ENCODE measurements at regions not wholly inside any gene's neighbourhood (a gene's known extent, or its start where the extent isn't known, plus 50 kb on each side); places are given as distances from the start of the nearest gene placed in this dataset.

DNA sequence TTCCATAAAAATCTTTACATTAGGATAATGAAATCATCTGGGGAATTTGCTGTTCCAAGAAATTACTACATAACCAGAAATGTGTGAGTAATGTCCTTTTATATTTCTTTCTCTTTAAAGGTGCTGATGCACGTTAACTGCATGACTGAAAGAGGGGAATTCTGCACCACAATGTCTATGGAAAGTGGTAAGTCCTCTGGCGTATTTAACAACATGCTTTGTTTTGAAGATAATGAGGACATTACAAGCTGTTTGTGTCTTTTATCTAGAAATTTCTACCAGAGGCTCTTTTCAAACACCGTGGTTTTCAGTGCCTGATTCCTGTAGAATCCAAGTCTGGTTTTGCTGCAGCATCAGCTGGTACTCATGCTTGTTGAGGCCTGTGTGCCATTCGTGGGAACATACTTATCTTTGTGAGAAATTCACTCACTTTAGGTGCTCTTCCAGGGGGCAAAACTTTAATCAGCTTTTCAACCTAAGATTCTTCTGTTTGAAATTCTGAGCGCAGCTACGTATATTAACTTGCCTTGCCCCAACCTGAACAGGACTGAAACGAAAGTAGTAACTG, 257.2 kb downstream of the PDHA2 start:
- intact Hi-C loops (cut with DNase I), result no loop called here
- DNase-seq (no peak), FAIRE-seq (no peak)
- H3K9me3 ChIP-seq (ENCODE audit: control insufficient read depth in 2 of 3, insufficient read depth in 1 of 3, low read length in 3 of 3), result no peaks in the 10 kb centered on the region
- H3K9ac ChIP-seq (ENCODE audit: low read length in 3 of 3), result no peak overlapping the region
- no peak overlapping the region for H3K4me3 ChIP-seq (ENCODE audit: low read length in 3 of 3)
- no peaks in the 10 kb centered on the region for H3K4me1 ChIP-seq (ENCODE audit: control insufficient read depth in 2 of 3, insufficient read depth in 2 of 3, low read depth in 1 of 3, low read length in 3 of 3)
- H3K36me3 ChIP-seq (ENCODE audit: control insufficient read depth in 2 of 3, insufficient read depth in 3 of 3, low read length in 3 of 3), result no peaks in the 10 kb centered on the region
- no peak overlapping the region for H3K27ac ChIP-seq (ENCODE audit: low read depth in 2 of 2, low read length in 2 of 2)
- TF ChIP-seq, protein P1, sequence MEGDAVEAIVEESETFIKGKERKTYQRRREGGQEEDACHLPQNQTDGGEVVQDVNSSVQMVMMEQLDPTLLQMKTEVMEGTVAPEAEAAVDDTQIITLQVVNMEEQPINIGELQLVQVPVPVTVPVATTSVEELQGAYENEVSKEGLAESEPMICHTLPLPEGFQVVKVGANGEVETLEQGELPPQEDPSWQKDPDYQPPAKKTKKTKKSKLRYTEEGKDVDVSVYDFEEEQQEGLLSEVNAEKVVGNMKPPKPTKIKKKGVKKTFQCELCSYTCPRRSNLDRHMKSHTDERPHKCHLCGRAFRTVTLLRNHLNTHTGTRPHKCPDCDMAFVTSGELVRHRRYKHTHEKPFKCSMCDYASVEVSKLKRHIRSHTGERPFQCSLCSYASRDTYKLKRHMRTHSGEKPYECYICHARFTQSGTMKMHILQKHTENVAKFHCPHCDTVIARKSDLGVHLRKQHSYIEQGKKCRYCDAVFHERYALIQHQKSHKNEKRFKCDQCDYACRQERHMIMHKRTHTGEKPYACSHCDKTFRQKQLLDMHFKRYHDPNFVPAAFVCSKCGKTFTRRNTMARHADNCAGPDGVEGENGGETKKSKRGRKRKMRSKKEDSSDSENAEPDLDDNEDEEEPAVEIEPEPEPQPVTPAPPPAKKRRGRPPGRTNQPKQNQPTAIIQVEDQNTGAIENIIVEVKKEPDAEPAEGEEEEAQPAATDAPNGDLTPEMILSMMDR (IDR thresholded peaks at IDR 0.05; ENCODE audit: borderline replicate concordance, extremely low read depth, insufficient read depth), result no peak
- H3K27me3 ChIP-seq (ENCODE audit: control insufficient read depth, insufficient read depth, low read length), result no peaks in the 10 kb centered on the region

DNA sequence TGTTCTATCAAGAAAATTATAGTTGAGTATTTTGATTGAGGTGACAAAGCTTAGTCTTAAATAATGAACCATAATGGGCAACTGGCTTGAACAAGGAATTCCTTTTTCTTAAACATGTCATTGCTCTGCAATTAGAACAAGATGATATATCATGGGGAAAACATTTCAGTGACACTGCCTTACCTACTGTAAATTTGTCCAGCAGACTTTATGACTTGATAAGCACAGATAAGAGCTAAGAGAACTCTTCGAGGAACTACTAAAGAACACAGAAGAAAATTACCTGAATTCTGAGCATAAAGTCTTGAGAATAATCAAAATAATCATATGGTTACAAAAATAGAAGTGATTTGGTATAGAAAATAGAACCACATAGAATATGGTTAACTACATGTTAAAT, 257.8 kb downstream of the PDHA2 start:
- Histone ChIP-seq H3K9me3 (ENCODE audit: control insufficient read depth in 2 of 3, insufficient read depth in 1 of 3, low read length in 3 of 3) (no peaks in the 10 kb centered on the region), H3K27ac (ENCODE audit: low read depth in 2 of 2, low read length in 2 of 2) (no peak overlapping the region), H3K4me1 (ENCODE audit: control insufficient read depth in 2 of 3, insufficient read depth in 2 of 3, low read depth in 1 of 3, low read length in 3 of 3) (no peaks in the 10 kb centered on the region), H3K27me3 (ENCODE audit: control insufficient read depth, insufficient read depth, low read length) (no peaks in the 10 kb centered on the region), H3K9ac (ENCODE audit: low read length in 3 of 3) (no peak overlapping the region), H3K4me3 (ENCODE audit: low read length in 3 of 3) (no peak overlapping the region), H3K36me3 (ENCODE audit: control insufficient read depth in 2 of 3, insufficient read depth in 3 of 3, low read length in 3 of 3) (no peaks in the 10 kb centered on the region)
- DNase-seq, result no peak
- FAIRE-seq, result no peak
- TF ChIP-seq, protein P1 (IDR thresholded peaks at IDR 0.05; ENCODE audit: borderline replicate concordance, extremely low read depth, insufficient read depth), result no peak
- intact Hi-C loops (cut with DNase I), result no loop called here

DNA sequence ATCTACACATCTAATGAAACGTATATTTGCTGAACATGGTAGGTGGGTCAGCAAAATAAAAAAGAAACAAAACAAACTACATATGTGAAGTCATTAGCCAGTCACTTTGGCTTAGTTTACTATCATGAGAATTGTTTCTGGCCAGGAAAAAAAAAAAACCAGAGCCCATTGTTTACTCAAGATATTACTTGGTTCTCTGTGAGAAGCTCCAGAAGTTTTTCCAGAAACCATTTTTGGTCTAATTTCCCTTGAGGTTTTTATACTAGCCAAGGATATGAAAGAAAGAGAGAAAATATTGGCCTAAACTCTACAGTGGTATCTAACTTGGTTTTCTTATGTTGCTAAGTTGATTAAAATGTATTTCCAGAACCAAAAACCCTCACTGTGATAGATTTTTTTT, 259.1 kb downstream of the PDHA2 start:
- no peak for DNase-seq
- no peaks in the 10 kb centered on the region for H3K36me3 ChIP-seq (ENCODE audit: control insufficient read depth in 2 of 3, insufficient read depth in 3 of 3, low read length in 3 of 3)
- H3K9me3 ChIP-seq (ENCODE audit: control insufficient read depth in 2 of 3, insufficient read depth in 1 of 3, low read length in 3 of 3), result no peaks in the 10 kb centered on the region
- TF ChIP-seq, protein P1 (IDR thresholded peaks at IDR 0.05; ENCODE audit: borderline replicate concordance, extremely low read depth, insufficient read depth), result no peak
- no peak overlapping the region for H3K4me3 ChIP-seq (ENCODE audit: low read length in 3 of 3)
- H3K4me1 ChIP-seq (ENCODE audit: control insufficient read depth in 2 of 3, insufficient read depth in 2 of 3, low read depth in 1 of 3, low read length in 3 of 3), result no peaks in the 10 kb centered on the region
- FAIRE-seq, result no peak
- no peaks in the 10 kb centered on the region for H3K27me3 ChIP-seq (ENCODE audit: control insufficient read depth, insufficient read depth, low read length)
- intact Hi-C loops (cut with DNase I), result no loop called here
- H3K27ac ChIP-seq (ENCODE audit: low read depth in 2 of 2, low read length in 2 of 2), result no peak overlapping the region
- no peak overlapping the region for H3K9ac ChIP-seq (ENCODE audit: low read length in 3 of 3)

DNA sequence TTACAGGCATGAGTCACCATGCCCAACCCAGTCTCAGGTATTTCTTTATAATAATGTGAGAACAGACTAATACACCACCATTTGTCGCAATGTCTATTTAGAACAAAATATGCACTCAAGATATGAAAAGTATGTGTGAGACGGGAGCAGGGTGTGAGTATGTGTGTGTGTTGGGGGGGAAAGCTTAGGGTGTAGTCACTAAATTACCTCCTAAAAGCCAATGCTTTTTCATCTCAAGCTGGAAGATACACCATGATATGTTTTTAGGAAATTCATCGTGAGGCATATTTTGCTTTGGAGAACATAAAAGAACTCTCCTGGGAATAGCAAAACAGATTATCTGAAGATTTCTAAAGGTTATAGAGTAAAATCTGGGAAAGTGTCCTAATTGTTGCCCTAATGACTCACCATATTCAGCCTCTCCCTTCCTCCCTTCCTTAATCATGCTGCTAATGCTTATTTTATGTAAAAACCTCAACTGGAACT, 262.7 kb downstream of the PDHA2 start:
- no peak overlapping the region for H3K9ac ChIP-seq (ENCODE audit: low read length in 3 of 3)
- TF ChIP-seq, protein P1 (IDR thresholded peaks at IDR 0.05; ENCODE audit: borderline replicate concordance, extremely low read depth, insufficient read depth), result no peak
- intact Hi-C loops (cut with DNase I), result no loop called here
- no peaks in the 10 kb centered on the region for H3K4me1 ChIP-seq (ENCODE audit: control insufficient read depth in 2 of 3, insufficient read depth in 2 of 3, low read depth in 1 of 3, low read length in 3 of 3)
- DNase-seq (no peak), FAIRE-seq (no peak)
- no peaks in the 10 kb centered on the region for H3K36me3 ChIP-seq (ENCODE audit: control insufficient read depth in 2 of 3, insufficient read depth in 3 of 3, low read length in 3 of 3)
- no peaks in the 10 kb centered on the region for H3K9me3 ChIP-seq (ENCODE audit: control insufficient read depth in 2 of 3, insufficient read depth in 1 of 3, low read length in 3 of 3)
- no peak overlapping the region for H3K27ac ChIP-seq (ENCODE audit: low read depth in 2 of 2, low read length in 2 of 2)
- H3K4me3 ChIP-seq (ENCODE audit: low read length in 3 of 3), result no peak overlapping the region
- H3K27me3 ChIP-seq (ENCODE audit: control insufficient read depth, insufficient read depth, low read length), result no peaks in the 10 kb centered on the region

All from kidney (tissue), 13 donors.